GM21367 (cell line): ENCODE measurements at regions not wholly inside any gene's neighbourhood (a gene's known extent, or its start where the extent isn't known, plus 50 kb on each side); places are given as distances from the start of the nearest gene placed in this dataset.
"Not testable (repeated sequence)": the region's sequence is repeated elsewhere in the genome, so short reads cannot be mapped to it uniquely, and the experiment has no call there.

Experiments used
- ATAC-seq: cut with Tn5 transposase; IDR thresholded peaks from one replicate; pipeline ENCODE4 v1.9.1; 2021; ENCODE audit not compliant: unreplicated experiment

- no peak for ATAC-seq
Measured at GRCh38 chr6:146984251-146984924, 219.8 kb upstream of the STXBP5 start.

DNA sequence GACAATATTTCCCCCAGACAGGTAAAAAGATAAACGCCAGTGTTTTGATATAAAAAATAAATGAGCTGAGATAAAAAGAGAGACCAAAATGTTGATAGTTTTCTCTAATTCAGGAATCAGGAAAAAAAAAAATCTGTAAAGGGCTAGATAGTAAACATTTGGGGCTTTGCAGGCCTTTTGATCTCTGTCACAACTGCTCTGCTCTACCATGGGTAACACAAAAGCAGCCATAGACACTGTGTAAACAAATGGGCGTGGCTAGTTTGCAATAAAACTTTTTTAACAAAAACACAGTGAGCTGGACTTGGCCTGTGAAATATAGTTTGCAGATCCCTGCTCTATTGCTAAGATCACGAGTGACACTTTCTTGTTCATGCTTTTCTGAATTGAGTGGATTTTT, 219.1 kb upstream of the STXBP5 start:
- no peak for ATAC-seq

- no peak for ATAC-seq
Measured at GRCh38 chr6:146985966-146986365, 218.3 kb upstream of the STXBP5 start.

GRCh38 chr6:146987938-146988337, 216.3 kb upstream of the STXBP5 start:
- not testable (repeated sequence) for ATAC-seq

GRCh38 chr6:146989860-146990259, 214.4 kb upstream of the STXBP5 start:
- ATAC-seq, result no peak

GRCh38 chr6:146990284-146990683, 213.9 kb upstream of the STXBP5 start:
- ATAC-seq, result no peak

DNA sequence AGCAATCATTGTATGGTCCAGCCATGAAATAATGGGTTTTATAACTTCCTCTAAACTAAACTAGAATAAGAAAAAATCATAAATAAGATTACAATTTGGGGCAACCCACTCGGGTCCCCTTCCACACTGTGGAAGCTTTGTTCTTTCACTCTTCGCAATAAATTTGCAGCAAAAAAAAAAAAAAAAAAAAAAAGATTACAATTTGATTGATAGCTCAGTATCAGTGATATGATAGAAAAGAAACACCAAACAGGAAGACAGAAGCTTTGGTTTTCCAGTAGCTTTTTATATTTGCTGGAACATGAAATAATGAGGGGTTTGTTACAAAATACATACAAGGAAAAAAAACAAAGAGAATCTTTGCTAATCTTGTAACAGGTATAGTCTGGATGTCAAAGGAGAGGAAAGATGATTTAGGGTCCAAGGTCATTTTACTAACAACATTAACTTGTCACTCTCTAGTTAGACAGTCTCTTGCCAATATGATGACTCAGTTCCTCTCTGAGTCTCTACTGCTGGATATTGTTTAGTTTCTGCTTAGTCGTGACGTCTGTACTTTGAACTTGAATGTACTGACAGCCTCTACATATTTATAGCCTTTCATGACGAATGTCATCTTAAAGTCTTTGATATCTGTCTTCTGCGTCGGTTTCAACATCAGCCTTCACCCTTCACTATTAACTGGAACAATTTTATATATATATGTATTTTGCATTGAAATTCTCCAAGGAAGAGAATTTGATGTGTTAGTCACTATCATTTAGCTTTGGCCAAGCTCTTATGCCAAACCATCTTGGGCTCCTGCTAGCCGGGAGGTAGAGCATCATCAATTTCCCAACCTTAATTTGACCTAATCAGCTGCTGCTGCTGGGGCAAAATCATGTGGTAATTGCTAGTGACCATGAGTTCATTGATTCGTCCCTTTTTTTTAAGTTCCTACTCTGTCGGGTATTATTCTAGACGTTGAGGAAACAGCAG, 213.1 kb upstream of the STXBP5 start:
- no peak for ATAC-seq

GRCh38 chr6:146997062-146997461, 207.2 kb upstream of the STXBP5 start:
- ATAC-seq, result no peak

DNA sequence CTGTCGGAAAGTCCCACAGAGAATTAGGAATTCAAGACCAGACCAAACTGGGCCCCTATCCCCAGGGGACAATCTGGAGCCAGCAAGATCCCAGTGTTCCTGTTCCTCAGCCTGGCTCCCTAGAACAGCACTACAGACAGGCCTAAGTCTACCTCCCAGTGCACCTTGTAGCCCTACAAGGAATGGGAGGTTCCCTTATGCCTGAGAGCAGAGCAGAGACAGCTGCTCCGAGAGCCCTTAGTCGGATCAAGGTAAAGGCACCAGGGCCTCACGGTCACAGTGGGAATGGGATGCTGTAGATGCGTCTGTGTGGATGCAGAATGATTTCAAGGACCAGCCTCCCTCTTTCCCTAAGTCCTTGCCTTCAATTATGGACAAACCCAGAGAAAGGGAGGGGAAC, 204.5 kb upstream of the STXBP5 start:
- no peak for ATAC-seq

DNA sequence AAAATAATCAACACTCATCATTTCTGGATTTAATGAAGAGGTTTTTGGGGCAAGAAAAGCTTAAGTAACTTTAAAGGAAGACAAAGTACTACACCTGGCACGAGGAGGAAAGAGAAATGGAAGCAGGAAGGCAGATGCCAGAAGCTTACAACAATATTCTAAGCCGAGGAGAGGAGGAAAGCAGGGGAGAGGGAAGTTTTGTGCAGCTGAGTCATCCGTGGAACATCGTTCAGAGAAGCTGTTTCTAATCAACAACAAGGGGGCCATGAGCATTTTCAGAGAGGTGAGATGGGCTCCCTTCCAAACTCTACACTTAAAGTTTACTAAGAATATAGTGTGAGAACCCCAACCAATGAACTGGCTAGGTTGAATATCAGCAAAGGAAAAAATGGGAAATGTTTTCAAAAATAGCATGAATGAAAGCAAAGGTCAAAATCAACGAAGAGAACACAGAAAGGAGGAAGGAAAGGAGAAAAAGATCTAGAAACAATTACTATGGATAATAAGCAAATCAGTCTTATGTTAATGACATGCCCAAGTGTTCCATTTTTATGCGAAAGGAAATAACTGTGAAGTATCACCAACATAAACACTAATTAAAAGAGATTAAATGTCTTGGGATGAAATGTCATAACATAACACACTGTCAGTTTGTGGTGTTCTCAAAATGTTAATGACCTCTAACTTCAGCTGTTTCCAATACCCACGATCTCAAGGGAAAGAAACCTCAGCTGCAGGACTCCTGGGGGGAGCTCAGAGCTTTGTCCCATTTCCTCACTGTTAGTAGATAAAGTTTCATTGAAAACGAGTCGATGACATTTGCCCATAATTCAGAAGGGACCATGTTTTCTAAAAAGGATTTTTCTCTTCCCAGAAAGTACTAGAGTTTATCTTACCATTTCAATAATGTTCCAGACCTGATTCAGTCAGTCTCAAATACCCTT, 203.4 kb upstream of the STXBP5 start:
- no peak for ATAC-seq

DNA sequence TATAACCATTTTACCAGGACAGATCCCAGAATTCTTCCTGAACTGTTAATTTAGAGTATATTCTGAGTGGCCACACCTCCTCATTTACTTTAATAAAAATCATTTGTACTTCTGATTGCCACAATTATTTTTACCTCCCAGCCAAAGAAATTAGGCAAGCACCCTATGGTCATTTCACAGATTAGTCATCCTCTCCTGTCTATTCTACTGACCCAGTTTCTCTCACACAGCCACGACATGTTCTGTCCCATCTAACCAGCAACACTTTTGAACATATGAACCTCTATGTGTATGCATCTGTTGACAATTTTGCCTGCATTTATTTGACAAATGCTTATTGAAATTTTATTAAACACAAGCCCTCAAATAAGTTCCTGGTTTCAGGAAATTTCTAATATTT, 202.6 kb upstream of the STXBP5 start:
- ATAC-seq, result no peak

DNA sequence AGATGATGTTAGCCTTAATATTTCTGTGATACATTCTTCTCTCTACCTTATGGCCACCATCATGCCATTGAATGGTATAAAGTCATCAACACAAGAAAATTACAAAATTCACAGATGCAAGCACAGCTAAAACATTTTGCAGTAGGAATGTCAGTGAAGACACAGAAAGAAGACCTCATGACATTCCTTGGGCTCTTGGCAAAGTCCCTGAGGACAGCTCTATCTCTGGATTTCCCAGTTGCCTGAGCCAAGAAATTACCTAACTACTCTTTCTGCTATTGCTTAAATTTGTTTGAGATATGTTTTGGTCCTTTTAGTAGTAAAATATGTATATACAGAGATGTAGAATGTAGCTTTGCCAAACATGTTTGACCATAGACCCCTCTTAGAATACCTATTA, 201.0 kb upstream of the STXBP5 start:
- no peak for ATAC-seq

- ATAC-seq, result no peak
Measured at GRCh38 chr6:147005499-147005898, 198.7 kb upstream of the STXBP5 start.

GRCh38 chr6:147007441-147007840, 196.8 kb upstream of the STXBP5 start:
- no peak for ATAC-seq

- ATAC-seq, result no peak
Measured at GRCh38 chr6:147009358-147009757, 194.9 kb upstream of the STXBP5 start.

- no peak for ATAC-seq
Measured at GRCh38 chr6:147015674-147016073, 188.5 kb upstream of the STXBP5 start.

GRCh38 chr6:147016440-147016839, 187.8 kb upstream of the STXBP5 start:
- ATAC-seq, result no peak

GRCh38 chr6:147017153-147017552, 187.1 kb upstream of the STXBP5 start:
- ATAC-seq, result no peak

DNA sequence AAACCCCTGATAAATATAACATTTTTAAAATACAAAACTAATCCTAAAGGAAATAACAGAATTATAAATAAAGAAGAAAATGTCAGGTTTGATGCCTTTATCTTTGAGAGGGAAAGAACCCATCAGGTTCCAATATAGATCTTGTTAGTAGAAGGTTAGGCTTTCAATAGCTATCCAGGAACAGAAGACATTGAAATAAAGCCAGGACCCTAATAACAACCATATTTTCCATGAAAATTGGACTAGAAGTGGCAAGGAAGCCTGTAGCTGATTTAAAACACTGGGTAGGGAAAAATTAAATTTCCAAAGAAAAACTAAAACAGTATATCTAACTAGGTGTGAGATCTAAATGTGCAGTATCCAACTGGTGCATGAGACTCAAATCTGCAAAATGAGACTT, 185.2 kb upstream of the STXBP5 start:
- ATAC-seq, result no peak

- no peak for ATAC-seq
Measured at GRCh38 chr6:147022041-147022440, 182.2 kb upstream of the STXBP5 start.

DNA sequence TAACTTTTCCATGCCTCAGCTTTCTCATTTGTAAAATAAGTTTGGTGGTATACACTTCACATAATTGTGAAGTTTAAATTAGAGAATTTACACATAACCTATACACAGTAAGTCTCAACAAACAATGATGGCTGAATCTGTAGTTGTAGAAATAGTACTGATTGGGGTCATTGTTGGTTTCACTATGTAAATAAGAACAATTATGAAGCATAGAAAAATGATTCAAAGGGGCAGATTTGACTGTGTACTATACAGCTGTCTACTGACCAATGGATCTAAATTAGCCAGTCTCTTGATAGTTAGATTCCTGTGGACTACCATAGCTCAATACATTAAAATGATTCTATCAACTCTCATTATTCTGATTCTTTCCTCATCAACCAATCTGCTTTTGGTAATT, 181.1 kb upstream of the STXBP5 start:
- no peak for ATAC-seq
